DOHH2 (cell line): ENCODE measurements at regions not wholly inside any gene's neighbourhood (a gene's known extent, or its start where the extent isn't known, plus 50 kb on each side); places are given as distances from the start of the nearest gene placed in this dataset.

ENCODE experiments used
- H3F3A ChIP-seq: fragments of 200-600 bp; sonication (generic), shearing (Covaris generic); 2 replicates; pipeline ENCODE4 v1.6.0; 2016; ENCODE audit warnings: antibody characterized with exemption, mild to moderate bottlenecking; ENCODE audit not compliant: control insufficient read depth, insufficient read depth
- H3K27ac ChIP-seq: fragments of 200-600 bp; sonication (generic); 2 replicates; pipeline ENCODE4 v1.5.1; 2014; ENCODE audit warnings: low read depth, mild to moderate bottlenecking, low read length, moderate library complexity
- H3K27me3 ChIP-seq: fragments of 200-600 bp; sonication (generic); 2 replicates; pipeline ENCODE4 v1.6.1; 2014; ENCODE audit warnings: mild to moderate bottlenecking, low read length, mixed read lengths; ENCODE audit not compliant: control insufficient read depth
- H3K36me3 ChIP-seq: fragments of 200-600 bp; sonication (generic); 2 replicates; pipeline ENCODE4 v1.6.1; 2014; ENCODE audit warnings: mild to moderate bottlenecking, low read length, moderate library complexity, mixed read lengths; ENCODE audit not compliant: control insufficient read depth
- H3K4me1 ChIP-seq: fragments of 200-600 bp; sonication (generic); 2 replicates; pipeline ENCODE4 v1.6.1; 2014; ENCODE audit warnings: mild to moderate bottlenecking, low read length, mixed read lengths; ENCODE audit not compliant: control insufficient read depth
- H3K4me2 ChIP-seq: fragments of 200-600 bp; sonication (generic); 2 replicates; pipeline ENCODE4 v1.6.0; 2014; ENCODE audit warnings: mild to moderate bottlenecking, low read length, moderate library complexity
- H3K4me3 ChIP-seq: fragments of 200-600 bp; sonication (generic); 2 replicates; pipeline ENCODE4 v1.5.1; 2014; ENCODE audit warnings: mild to moderate bottlenecking, low read length, mixed read lengths
- H3K79me2 ChIP-seq: fragments of 200-600 bp; sonication (generic); 2 replicates; pipeline ENCODE4 v1.6.1; 2014; ENCODE audit warnings: mild to moderate bottlenecking, low read length, mixed read lengths; ENCODE audit not compliant: control insufficient read depth
- H3K9me2 ChIP-seq: fragments of 200-600 bp; sonication (generic); replicated peaks from 2 replicates; pipeline ENCODE4 v1.6.1; 2014; ENCODE audit warnings: mild to moderate bottlenecking, low read length, mixed read lengths; ENCODE audit not compliant: control insufficient read depth
- H3K9me3 ChIP-seq: fragments of 200-600 bp; sonication (generic); 2 replicates; pipeline ENCODE4 v1.6.1; 2014; ENCODE audit warnings: antibody characterized with exemption, low read length, mixed read lengths; ENCODE audit not compliant: control insufficient read depth, insufficient read depth
- H4K20me1 ChIP-seq: fragments of 200-600 bp; sonication (generic); 2 replicates; pipeline ENCODE4 v1.6.0; 2014; ENCODE audit warnings: low read depth, mild to moderate bottlenecking, antibody characterized with exemption, low read length, moderate library complexity; ENCODE audit not compliant: control insufficient read depth, insufficient read depth
- EZH2phosphoT487 ChIP-seq: fragments of 200-600 bp; sonication (generic); IDR thresholded peaks from 2 replicates; pipeline ENCODE4 v1.6.1; 2017; ENCODE audit warnings: borderline replicate concordance, mild to moderate bottlenecking, antibody characterized with exemption, low read length, moderate library complexity, mixed read lengths
- TF ChIP-seq, protein P1 (sequence below): fragments of 200-600 bp; sonication (generic); IDR thresholded peaks from one replicate; pipeline ENCODE4 v1.5.1; 2014; ENCODE audit warnings: antibody characterized with exemption, mild to moderate bottlenecking, low read depth, low read length; ENCODE audit not compliant: poor library complexity, severe bottlenecking

DNA sequence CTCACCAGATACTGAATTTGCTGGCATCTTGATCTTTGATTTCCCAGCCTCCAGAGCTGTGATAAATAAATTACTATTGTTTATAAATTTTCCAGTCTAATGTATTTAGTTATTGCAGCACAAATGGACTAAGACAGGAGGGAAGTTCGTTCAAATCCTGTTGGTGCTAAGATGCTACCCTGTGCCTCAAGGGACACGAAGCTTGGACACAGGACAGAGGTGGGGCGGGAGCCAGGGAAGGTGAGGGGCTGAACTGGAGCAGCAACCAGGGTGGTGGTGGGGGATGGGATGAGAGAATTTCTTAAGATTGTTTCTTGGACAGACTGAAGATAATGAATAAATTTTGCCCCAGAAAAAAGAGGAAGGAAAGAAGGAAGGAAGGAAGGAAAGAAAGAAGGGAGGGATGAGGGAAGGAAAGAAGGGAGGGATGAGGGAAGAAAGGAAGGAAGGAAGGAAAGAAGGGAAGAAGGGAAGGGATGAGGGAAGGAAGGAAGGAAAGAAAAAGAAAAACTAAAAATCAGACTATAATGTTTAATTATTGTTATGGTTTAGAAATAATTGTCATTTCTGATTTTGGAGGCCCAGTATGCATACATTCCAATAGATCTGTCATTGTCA, 127.2 kb downstream of the CDC5L start:
- no peaks in the 10 kb centered on the region for H3K4me1 ChIP-seq
- H3K4me3 ChIP-seq = no peak overlapping the region
- H3K79me2 ChIP-seq = no peaks in the 10 kb centered on the region
- H3K36me3 ChIP-seq = no peaks in the 10 kb centered on the region
- no peak overlapping the region for H3K27ac ChIP-seq
- H3K9me3 ChIP-seq = no peaks in the 10 kb centered on the region
- no peaks in the 10 kb centered on the region for H4K20me1 ChIP-seq
- 0 out of 2 replicates have a peak, but pooled peaks cover 3% of the 10 kb centered on the region for H3K27me3 ChIP-seq
- H3F3A ChIP-seq = no peaks in the 10 kb centered on the region
- H3K4me2 ChIP-seq = no peak overlapping the region
- H3K9me2 ChIP-seq = no peaks in the 10 kb centered on the region
- no peak for TF ChIP-seq EZH2phosphoT487
- TF ChIP-seq, protein P1, sequence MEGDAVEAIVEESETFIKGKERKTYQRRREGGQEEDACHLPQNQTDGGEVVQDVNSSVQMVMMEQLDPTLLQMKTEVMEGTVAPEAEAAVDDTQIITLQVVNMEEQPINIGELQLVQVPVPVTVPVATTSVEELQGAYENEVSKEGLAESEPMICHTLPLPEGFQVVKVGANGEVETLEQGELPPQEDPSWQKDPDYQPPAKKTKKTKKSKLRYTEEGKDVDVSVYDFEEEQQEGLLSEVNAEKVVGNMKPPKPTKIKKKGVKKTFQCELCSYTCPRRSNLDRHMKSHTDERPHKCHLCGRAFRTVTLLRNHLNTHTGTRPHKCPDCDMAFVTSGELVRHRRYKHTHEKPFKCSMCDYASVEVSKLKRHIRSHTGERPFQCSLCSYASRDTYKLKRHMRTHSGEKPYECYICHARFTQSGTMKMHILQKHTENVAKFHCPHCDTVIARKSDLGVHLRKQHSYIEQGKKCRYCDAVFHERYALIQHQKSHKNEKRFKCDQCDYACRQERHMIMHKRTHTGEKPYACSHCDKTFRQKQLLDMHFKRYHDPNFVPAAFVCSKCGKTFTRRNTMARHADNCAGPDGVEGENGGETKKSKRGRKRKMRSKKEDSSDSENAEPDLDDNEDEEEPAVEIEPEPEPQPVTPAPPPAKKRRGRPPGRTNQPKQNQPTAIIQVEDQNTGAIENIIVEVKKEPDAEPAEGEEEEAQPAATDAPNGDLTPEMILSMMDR = no peak

DNA sequence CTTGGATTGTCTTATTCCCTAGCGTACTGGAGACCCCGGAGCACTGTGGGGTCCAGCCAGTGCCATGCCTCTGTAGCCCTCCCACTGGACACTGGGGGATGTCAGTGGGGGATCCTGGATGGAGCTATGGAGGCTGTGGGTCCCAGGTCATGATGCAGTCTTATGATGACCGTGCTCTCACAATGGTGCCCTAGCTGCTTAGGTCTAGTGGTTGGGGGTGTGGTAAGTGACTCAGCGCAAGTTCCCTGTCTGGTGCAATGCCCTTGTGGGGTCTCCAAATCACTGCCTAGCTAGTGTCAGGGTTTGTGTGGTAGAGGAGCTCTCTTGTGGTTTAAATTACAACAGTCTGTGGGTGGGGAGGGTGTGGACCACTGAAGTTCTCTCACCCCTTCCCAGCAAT, 135.4 kb downstream of the CDC5L start:
- Histone ChIP-seq H3K27ac (no peak overlapping the region), H3K9me3 (no peaks in the 10 kb centered on the region), H3K4me2 (no peak overlapping the region), H3K4me1 (no peaks in the 10 kb centered on the region), H3K27me3 (no peaks in the 10 kb centered on the region), H3K36me3 (no peaks in the 10 kb centered on the region), H4K20me1 (no peaks in the 10 kb centered on the region), H3F3A (no peaks in the 10 kb centered on the region), H3K79me2 (no peaks in the 10 kb centered on the region), H3K4me3 (no peak overlapping the region), H3K9me2 (no peaks in the 10 kb centered on the region)
- TF ChIP-seq EZH2phosphoT487 = no peak

DNA sequence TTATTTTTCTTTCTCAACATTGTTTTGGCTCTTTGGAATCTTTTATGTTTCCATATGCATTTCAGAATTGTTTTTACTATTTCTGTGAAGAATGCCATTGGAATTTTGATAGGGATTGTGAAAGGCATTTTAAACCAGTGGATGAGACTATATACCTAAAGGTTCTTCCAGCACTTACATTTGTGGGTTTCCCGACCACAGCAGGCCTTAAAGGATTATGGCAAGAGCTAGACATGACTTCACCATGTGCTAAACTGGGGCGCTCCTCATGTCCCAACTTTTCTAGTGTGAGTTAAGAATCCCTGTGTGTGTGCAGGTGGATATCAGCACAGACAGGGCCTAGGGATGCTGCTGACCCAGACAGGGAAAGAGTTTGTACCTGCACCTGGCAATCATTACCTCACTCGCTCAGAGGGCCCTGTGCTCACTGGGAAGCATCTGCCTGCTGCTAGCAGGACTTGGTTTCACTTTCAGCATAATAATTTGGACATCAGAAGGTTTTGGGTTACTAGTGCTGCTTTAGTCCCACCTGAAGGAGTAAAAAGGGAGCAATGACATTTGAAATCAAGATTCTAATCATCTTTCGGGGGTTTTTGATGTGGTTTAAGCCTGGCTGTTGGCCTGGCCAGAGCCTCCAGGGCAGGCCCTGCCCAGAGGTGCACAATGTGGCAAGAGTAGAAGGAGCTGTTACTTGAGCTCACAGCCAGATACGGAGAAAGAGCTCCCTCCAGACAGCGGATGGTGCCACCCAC, 137.1 kb downstream of the CDC5L start:
- no peaks in the 10 kb centered on the region for H3K79me2 ChIP-seq
- H3F3A ChIP-seq = no peaks in the 10 kb centered on the region
- H4K20me1 ChIP-seq = no peaks in the 10 kb centered on the region
- H3K4me3 ChIP-seq = no peak overlapping the region
- H3K9me2 ChIP-seq = no peaks in the 10 kb centered on the region
- no peaks in the 10 kb centered on the region for H3K36me3 ChIP-seq
- H3K27ac ChIP-seq = no peak overlapping the region
- H3K9me3 ChIP-seq = no peaks in the 10 kb centered on the region
- no peak for TF ChIP-seq EZH2phosphoT487
- TF ChIP-seq, protein P1 = no peak
- no peaks in the 10 kb centered on the region for H3K4me1 ChIP-seq
- no peak overlapping the region for H3K4me2 ChIP-seq
- H3K27me3 ChIP-seq = no peaks in the 10 kb centered on the region

DNA sequence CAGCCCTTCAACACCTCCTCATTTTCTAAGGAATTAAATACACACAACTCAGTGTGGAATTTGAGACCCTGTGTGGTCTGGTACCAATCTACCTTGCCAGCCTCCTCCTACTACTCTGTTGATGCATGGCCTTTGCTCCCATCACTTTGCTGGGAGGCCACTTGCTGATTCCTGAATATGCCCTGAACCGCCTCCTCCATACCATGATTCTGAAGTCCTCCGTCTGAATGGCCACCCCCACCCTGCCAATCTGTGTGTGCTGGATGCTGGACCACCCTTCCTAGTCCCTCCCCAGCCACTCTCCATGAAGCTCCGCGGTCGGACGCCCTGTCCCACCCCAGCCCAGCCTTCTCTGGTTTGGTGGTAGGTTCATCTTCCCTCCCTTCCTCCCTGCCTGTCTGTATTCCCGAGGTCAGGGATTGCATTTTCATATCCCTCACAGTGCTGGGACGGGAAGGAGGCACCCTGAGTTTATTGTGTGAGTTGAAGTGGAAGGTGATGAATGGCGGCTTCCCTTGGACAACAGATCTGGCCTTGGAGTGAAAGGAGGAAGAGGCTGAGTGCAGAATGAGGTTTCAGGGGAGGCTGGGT, 138.3 kb downstream of the CDC5L start:
- Histone ChIP-seq H3K4me1 (no peaks in the 10 kb centered on the region), H3K27ac (no peak overlapping the region), H3K4me2 (no peak overlapping the region), H4K20me1 (no peaks in the 10 kb centered on the region), H3K79me2 (no peaks in the 10 kb centered on the region), H3K9me2 (no peaks in the 10 kb centered on the region), H3F3A (no peaks in the 10 kb centered on the region), H3K9me3 (no peaks in the 10 kb centered on the region), H3K27me3 (no peaks in the 10 kb centered on the region), H3K4me3 (no peak overlapping the region), H3K36me3 (no peaks in the 10 kb centered on the region)
- TF ChIP-seq, protein P1 = no peak
- TF ChIP-seq EZH2phosphoT487 = no peak
